ENCODE measurements at regions not wholly inside any gene's neighbourhood (a gene's known extent, or its start where the extent isn't known, plus 50 kb on each side); places are given as distances from the start of the nearest gene placed in this dataset.

DNA sequence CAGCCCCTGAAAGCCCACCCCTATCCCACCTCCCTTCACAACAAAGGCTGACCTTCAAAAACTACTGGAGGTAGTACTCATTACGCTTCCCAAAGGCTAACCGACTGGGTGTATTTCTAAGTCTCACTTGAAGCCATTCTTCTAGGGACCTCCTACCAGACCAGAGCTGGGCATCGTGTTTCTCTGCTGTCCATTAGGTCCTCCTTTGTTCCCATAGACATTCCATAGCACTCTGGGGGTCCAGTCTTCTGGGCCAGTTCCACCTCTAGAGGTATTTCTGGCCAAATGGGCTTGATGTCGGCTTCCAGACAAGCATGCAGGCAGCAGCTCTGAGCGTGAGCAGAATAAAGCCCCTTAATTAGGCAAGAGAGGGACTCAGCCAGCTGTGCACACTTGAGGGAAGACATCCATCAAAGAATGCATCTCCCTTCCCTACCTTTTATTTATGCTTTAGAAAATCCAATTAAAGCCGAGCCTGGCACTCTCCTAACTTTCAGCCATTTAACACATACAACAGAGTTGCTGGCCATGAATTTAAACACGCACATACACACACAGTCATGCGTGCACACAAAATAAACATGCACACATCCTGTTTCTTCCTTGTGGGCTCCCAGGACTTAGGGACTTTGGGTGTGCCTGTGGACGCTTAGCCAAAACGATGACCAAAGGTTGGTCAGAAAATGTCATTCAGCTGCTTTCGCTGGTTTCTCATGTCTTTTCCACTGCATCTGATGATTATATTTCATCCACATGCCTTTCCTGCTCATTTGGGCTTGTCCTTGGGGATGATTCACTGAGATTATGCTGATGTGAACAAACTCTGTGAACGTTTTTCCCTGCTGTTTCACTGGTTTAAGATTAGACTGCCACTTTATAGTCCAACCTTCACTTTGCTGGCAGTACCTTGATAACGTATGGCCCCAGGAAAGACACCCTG lies 362.0 kb upstream of the NFE2L3 start:
- DNase-seq, result no peak

DNA sequence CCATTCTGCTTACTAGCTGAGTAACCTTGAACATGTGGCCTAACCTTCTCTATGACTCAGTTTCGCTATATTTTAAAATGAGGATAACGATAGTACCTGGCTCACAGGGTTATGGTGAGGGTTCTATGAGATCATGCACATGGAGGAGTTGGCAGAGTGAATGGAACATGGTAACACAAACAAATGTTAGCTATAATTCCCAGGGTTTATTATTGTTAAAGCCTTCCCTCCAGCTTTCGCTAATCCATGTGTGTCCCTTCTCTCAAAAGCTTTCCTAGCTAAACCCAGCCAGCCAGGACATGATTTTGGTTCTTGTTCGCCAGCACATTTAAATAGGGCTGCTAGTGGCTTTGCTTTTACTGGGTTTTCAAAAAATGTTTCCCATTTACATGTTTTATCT lies 361.0 kb upstream of the NFE2L3 start:
- no peak for DNase-seq

DNA sequence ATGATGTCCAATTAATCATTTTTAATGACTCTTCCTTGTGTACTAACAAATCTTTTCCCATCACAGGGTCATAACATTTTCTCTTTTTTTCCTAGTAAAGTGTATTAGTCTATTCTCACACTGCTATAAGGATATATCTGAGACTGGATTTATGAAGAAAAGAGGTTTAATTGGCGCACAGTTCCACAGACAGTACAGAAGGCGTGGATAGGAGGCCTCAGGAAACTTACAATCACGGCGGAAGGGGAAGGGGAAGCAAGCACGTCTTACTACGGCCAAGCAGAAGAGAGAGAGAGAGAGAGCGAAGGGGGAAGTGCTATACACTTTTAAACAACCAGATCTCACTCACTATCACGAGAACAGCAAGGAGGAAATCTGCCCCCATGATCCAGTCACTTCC lies 359.4 kb upstream of the NFE2L3 start:
- no peak for DNase-seq

DNA sequence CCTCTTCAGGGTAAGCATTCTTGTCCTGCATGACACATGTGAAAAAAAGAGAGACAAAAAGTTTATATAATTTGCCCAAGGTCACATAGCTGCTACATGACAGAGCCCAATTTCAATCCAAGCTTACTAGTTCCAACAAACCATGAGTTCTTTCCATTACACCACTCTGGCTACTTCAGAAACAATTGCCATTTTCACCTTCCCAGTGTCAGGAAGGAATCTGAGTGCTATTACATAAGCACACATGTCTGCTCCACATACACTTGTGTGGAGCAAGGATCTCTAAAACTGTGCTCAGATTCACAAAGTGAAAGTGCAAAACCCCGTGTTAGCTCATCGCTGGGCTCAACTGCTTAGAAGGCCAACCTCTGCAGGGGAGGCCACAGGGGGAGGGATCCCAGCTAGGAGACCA lies 356.2 kb upstream of the NFE2L3 start:
- no peak for DNase-seq

DNA sequence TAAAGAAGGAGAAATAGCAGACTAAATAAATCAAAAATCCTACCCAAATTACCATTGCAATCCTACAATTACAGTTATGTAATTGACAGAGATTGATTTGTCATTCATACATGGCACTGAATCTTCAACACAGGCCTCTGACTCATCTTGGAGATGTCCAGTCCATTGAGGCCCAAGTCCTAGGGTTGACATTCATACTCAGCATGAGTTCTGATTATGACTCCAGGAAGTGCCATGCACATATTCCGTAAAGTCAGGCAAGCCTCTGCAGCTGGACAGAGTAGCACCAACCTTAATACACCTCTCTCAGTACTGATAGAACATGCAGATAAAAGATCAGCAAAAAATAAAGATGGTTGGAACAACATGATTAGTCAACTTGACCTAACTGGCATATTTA lies 353.7 kb upstream of the NFE2L3 start:
- DNase-seq, result no peak

DNA sequence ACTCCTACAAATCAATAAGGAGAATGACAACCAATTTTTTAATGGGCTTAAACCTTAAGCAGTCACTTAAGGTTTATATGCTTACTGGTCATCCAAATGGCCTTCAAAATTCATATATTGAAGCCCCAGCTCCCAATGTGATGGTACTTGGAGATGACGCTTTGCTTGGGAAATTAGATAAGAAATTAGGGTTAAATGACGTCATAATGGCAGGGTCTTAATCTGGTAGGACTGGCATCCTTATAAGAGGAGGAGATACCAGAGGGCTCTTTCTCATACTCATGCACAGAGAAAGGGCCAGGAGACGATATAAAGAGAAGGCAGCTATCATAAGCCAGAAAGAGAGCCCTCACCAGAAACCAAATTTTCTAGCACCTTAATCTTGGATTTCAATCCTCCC lies 350.8 kb upstream of the NFE2L3 start:
- DNase-seq, result no peak

DNA sequence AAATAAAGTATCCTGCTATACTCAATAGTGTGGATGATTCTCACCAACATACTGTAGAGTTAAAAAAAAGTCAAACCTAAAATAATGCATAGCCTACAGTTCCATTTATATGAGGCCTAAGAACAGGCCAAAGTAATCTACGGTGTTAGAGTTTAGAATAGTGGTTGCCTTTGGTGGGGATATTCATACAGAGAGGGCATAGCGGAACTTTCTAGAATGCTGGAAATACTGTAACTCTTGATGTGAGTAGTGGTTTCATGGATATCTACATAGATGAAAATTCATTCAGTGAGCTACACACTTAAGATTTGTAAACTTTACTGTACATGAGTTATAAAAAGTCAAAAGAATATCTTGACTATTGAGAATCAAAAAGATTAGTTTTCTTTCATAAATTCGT lies 349.9 kb upstream of the NFE2L3 start:
- no peak for DNase-seq

DNA sequence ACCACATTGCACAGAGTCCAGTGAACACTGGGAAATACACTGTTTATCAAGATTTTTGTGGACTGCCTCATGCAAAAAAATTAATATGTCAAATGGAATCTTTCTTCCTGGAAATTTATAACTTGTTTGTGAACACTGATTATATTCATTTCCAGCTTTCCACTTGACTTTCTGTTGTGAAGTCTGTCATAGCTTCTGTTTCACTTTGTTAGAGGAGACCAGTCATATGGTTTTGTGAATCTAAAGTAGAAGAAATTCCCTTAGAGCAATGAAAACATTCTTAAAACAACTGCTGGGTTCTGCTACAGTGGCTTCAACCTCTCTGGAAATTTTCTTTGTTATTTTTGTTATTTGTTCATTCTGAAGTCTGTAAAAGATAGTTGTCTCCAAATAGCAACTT lies 349.5 kb upstream of the NFE2L3 start:
- no peak for DNase-seq

DNA sequence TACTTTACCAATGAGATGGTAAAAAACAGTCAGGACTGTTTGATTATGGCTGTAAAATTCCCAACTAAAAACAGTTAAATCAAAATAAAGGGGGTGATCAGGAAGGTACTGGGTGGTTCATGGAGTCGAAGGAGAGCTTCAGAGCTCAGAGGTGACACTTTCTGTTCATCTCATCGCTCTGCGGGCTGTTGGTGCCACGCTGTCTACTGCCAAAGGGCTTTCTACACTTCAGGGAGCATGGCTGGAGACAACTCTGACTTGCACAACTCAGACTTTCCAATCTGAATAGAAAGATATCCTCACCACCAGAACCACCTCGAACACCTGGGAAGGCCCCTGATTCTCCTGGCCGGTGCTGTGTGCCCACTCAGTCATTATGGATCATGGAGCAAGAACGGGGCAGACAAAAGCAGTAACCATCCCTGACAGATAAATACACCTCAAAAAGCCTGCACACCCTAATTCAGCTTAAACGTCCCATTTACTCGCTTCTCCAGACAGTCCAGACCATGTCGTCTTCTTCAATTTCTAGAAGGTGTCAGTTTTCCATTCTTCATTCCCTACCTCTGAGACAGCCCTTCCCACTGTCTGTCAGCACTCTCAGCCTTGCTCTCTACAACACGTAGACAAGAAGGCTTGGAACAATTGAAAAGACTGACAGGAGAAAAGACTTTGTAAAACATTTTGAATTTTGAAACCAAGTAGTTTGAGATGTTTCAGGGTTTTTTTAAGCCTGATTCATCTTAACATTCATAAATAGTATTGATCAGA lies 348.7 kb upstream of the NFE2L3 start:
- no peak for DNase-seq

DNA sequence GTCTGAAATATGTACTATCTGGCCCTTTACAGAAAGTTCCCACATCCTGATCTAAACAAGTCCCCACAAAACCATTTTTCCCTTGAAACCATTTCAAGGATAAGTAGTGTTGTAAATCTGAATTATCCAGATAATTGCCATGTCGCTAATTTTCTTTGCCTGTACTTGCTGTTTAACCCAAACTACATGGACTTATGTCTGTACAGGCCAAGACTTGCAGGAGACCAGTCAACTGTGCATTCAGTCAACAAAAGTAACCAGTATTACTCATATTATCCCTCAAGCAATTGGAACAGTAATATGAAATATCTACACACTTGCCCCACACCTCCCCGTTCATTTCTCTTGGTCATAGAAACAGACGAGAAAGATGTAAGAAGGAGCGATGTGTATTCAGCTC lies 347.8 kb upstream of the NFE2L3 start:
- DNase-seq, result no peak

DNA sequence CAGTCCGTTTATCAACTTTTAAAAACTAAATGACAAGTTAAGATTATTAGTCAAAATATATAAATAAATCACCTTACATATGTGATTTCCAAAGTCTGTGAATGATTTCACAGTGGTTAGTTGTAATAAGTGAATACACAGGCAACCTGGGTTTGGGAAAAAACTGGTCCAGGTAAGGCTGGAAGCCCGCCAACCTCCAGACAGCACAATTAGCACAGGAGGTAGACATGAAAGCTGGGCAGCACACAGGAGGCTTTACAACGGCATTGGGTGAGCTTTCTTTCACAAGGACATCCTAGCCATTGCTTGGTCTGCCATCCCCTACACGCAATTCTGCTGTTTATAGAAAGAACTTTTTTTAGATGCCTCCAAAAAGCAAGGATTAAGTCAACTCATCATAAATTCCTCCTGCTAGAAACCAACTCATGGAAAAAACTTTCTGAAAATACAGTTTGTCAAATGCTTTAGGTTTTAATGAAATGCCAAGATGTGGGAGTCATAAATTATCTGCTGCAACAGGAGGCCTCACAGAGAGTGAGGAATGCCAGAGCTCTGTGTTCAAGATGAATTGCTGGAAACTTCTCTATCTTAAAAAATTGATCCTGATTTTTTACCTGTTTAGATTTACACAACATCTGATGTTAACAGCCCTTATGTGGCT lies 346.8 kb upstream of the NFE2L3 start:
- DNase-seq, result no peak

DNA sequence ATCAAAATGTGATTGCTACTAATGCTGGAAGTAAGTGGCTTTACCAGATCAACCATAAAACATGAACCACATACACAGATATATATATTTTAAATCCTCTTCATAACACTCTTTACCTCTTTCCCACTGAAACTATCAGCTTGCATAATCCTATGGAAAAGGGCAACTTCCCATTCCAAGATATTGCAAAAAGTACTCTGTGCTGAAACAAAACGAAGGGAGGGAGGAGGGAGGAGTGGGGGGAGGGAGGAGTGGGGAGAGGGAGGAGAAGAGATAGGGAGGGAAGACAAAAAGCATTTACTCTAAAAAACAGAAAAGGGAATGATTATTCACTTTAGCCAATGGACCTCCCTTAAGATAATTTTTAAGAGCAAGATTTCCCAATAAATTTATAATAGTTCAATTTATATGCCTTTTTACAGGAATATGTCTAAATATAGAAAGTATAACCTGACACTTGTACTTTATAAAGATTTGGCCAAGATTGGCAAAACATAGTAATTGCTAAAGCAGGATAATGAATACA lies 344.8 kb upstream of the NFE2L3 start:
- DNase-seq, result no peak

DNA sequence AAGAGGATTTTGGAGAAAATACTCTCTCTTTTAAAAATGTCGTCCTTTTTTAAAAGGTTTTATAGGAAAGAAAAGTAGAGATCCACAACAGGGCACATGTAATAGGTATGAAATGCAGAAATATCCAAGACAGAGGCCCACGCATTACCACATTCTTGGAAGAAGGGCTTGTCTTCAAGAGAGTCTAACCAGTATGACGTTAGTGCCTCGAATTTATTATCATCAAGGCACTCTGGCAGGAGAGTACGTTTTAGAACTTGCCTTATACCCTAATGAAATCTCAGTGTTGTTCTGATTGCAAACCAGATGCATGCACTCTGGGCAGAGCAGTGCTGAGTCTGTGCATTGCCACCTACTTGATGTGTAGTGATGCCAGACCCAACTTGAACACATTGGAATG lies 342.6 kb upstream of the NFE2L3 start:
- no peak for DNase-seq

DNA sequence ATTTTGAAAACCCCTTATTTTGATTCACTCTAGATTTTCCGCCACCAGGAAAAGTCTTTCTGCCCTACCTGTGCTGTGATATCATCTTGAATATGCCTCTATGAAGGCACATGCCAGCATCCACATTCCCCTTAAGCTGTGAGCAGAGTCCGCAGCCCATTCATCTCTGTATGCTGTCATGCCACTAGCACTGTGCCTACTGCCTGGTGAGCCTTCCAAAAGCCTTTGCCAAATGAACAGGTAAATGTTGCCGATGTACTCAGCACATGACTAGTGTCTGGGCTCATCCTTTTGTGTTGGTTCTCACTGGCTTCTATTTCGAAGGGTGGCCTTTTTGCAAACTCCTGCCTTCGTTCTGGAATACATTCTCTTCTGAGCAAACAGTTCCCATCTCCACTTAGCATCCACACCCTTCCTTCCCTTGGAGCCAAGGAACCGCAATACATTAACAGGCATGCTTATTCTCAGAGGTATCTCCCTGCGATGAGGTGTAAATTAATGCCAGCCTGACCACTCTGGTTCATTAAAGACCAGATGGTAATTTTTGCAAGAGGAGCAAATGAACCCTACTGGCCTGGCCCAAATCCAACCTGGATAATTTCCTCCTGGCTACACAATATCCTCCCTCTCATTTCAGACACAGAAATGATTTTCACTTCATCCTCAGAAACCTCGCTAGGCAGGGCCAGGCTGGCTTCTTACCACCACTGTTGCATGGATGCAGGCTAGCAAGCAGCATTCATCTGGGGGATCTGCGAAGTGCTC lies 339.7 kb upstream of the NFE2L3 start:
- DNase-seq, result no peak

DNA sequence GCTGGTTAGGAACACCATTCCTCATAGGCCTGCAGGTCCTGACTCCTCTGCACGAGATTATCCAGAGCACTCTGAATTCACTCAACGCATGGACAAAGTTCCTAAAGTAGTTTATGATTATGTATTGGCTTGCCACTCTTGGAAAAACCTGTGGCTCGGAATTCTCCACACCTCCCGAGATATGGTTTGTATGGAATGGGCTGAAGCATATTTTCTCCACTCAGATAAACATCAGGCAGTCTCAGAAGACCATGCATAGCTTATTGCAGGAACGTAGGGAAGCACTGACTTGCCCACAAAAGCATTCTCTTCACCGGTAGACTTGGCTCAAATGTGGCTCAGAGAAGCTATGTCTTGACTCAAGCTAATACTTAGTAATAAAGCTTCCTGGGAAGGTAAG lies 338.6 kb upstream of the NFE2L3 start:
- no peak for DNase-seq

DNA sequence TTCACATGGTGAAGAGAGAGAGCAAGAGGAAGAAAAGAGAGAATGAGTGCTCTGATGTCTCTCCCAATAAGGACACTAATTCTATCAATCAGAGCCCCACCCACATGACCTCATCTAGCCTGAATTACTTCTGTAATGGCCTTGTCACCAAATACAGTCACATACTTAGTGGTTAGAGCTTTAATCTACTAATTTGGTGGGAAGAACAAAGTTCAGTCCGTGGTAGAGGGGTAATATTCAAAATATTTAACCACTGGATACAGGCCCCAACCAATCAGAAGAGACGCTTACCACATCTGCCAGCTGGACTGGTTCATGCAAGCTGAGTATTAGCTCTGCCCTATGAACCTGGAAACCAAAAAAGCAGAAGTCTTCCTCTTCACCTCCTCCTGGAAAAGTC lies 336.3 kb upstream of the NFE2L3 start:
- no peak for DNase-seq

DNA sequence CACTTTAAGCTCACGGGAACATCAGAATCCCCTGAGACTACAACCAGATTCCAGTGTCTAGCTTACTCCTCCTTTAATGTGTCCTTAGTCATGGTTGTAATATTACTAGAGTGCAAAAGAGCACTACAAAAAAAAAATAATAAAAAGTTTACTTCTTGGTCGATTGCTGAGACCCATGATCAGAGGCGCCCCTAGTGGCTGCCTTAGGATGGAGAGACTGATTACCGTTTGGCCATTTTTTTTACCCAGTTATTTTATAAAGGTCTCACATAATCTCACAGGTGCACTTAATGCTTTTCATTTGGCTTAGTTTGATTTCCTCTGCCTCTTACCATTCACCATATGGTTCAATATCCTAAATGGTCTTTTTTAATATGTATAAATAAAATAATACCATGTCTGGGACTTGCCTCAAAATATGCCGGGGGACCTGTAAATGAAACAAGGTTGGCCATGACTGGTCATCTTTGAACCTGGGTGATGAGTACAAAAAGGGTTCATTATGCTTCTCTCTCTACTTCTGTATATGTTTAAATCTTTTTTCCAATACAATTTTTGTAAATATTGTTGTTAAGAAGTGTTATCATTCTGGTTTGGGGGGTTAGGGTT lies 331.5 kb upstream of the NFE2L3 start:
- DNase-seq, result no peak

DNA sequence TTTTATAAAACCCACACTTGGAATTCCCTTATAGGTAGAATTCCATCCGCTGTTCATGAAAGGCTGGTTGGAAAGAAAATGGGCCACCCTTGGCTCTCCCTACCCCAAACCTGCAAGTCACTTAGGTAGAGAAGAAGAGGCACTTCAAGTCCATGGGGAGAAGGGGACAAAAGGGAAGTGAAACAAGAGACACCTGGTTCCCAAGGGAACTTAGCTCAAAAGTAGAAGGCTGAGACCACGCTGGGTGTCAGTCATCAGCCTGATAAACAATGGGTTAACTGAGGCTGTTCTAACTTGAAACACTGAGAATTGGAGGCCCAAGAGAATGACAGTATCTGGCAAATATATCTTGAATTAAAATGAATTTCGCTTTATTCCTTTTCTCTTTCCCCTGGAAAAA lies 330.8 kb upstream of the NFE2L3 start:
- no peak for DNase-seq

DNA sequence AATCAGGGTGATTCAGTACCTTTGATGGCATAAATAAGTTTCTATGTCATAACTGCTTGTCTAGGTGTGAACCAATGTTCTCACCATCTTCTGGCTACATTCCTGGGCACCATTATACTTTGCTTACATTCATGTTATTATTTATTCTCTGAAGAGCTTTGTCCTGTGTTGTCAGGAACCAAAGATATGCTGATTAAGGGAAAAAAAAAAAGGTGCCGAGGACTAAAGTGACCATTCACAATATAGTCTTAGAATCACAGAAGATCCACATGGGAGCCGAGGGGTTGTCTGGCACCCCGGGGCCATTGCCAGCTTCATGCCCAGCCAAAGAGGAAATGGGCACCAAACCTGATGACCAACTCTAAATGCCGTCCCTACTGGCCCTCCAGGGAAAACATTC lies 329.2 kb upstream of the NFE2L3 start:
- no peak for DNase-seq

DNA sequence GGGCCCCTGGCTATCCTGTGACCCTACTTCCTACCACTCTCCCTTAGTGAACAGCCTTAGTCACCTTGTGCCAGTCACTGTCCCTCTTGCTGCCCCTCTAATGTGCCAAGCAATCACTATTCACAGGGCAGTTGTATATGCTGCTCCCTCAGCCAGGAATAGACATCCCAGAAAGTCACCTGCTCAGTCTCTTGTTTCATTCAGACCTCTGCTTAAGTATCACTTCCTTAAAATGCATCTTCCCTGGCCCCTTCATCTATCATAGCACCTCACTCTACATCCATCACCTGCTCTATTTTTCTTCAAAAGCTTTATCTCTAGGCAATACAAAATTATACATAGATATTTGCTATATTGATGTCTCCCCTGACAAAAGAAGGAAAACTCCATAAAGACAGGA lies 328.4 kb upstream of the NFE2L3 start:
- no peak for DNase-seq

DNA sequence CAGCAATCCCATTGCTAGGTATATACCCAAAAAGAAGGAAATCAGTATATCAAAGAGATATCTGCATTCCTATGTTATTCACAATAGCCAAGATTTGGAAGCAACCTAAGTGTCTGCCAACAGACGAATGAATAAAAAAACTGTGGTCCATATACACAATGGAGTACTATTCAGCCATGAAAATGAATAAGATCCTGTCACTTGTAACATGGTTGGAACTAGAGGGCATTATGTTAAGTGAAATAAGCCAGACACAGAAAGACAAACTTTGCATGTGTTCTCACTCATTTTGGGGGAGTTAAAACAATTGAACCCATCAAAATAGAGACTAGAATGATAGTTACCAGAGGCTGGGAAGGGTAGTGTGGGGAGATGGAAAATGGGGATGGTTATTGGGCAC lies 323.5 kb upstream of the NFE2L3 start:
- no peak for DNase-seq

DNA sequence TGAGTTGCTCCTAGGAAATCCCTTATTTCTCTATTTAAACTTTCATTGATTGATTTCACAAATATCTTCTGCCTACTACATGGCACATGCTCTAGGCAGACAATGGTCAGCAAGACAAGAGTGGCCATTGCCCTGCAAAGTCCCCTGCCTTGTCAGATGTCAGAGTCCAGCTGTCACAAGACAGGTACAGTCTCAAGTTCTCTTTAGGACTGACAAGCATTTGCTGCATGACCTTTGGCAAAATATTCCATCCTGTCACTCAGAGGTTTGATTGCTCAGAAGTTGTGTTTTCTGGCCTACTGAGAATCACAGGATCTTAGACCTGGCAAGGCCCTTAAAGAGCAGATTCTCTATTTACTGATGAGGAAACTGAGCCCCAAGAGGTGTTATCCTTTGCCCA lies 322.3 kb upstream of the NFE2L3 start:
- DNase-seq, result no peak
